SK-N-SH treated with all-trans-retinoic acid at 6 μM for 48 hours (cell line): ENCODE measurements at regions not wholly inside any gene's neighbourhood (a gene's known extent, or its start where the extent isn't known, plus 50 kb on each side); places are given as distances from the start of the nearest gene placed in this dataset.

ENCODE experiments used
- ARNTL ChIP-seq: fragments of 450-650 bp; formaldehyde crosslinking; IDR thresholded peaks from 2 replicates; pipeline ENCODE4 v1.5.0; 2020; ENCODE audit warnings: low read depth, mild to moderate bottlenecking, moderate library complexity, borderline replicate concordance
- CSDC2 ChIP-seq: fragments of 250-450 bp; sonication (Bioruptor Pico); IDR thresholded peaks from 2 replicates; pipeline ENCODE4 v1.5.0; 2020; ENCODE audit warnings: mild to moderate bottlenecking, moderate library complexity
- PATZ1 ChIP-seq: fragments of 250-450 bp; sonication (Bioruptor Pico); IDR thresholded peaks from 2 replicates; pipeline ENCODE4 v1.8.0; 2020; ENCODE audit warnings: mild to moderate bottlenecking, moderate library complexity, borderline replicate concordance
- RARB ChIP-seq: fragments of 250-450 bp; sonication (Bioruptor Pico); IDR thresholded peaks from 2 replicates; pipeline ENCODE4 v1.8.0; 2021; ENCODE audit warnings: mild to moderate bottlenecking, moderate library complexity
- SNAI2 ChIP-seq: fragments of 250-450 bp; sonication (Bioruptor Pico); IDR thresholded peaks from 2 replicates; pipeline ENCODE4 v1.5.0; 2020; ENCODE audit warnings: mild to moderate bottlenecking, moderate library complexity
- TCF4 ChIP-seq: fragments of 250-450 bp; sonication (Bioruptor Pico); IDR thresholded peaks from 2 replicates; pipeline ENCODE4 v1.8.0; 2021; ENCODE audit warnings: mild to moderate bottlenecking, moderate library complexity, borderline replicate concordance
- TOX ChIP-seq: fragments of 250-450 bp; sonication (Bioruptor Pico); IDR thresholded peaks from 2 replicates; pipeline ENCODE4 v1.8.0; 2021; ENCODE audit warnings: mild to moderate bottlenecking, moderate library complexity, borderline replicate concordance
- TSHZ2 ChIP-seq: fragments of 250-450 bp; sonication (Bioruptor Pico); IDR thresholded peaks from 2 replicates; pipeline ENCODE4 v1.5.0; 2020; ENCODE audit warnings: mild to moderate bottlenecking, moderate library complexity

GRCh38 chr6:67129780-67130179 is 1422.8 kb upstream of the EYS start:
- TF ChIP-seq ARNTL (CRISPR knock-in tag) (no peak), TOX (CRISPR knock-in tag) (no peak), TSHZ2 (CRISPR knock-in tag) (no peak), CSDC2 (CRISPR knock-in tag) (no peak), SNAI2 (no peak), PATZ1 (CRISPR knock-in tag) (no peak), RARB (no peak), TCF4 (CRISPR knock-in tag) (no peak)
